Common myeloid progenitor, CD34-positive (primary cell): ENCODE measurements at regions not wholly inside any gene's neighbourhood (a gene's known extent, or its start where the extent isn't known, plus 50 kb on each side); places are given as distances from the start of the nearest gene placed in this dataset.

ENCODE experiments used
- CTCF ChIA-PET: fragments of 350-600 bp; sonication (Branson Sonifier 250); formaldehyde crosslinking; loops from one replicate; lab custom pipeline; 2021; ENCODE audit warnings: antibody characterized with exemption; lab: Charles Lee
- POLR2A ChIA-PET: fragments of 350-600 bp; sonication (Branson Sonifier 250); formaldehyde crosslinking; loops from one replicate; lab custom pipeline; 2021; ENCODE audit warnings: antibody characterized with exemption; lab: Charles Lee
- DNase-seq, 3 donors: peaks; one replicate each; pipeline versions ENCODE4 v3.0.0 to v3.0.0-alpha.2; 2013
- H3K27ac ChIP-seq, 2 experiments: 1 replicate in 1 of 2; 2 replicates in 1 of 2; pipeline ENCODE4 v1.7.0; 2013; ENCODE audit warnings: inconsistent platforms in 2 of 2, low read length in 2 of 2, mild to moderate bottlenecking in 2 of 2, low read depth in 1 of 2, moderate library complexity in 1 of 2; ENCODE audit not compliant: severe bottlenecking in 2 of 2, insufficient read depth in 1 of 2, poor library complexity in 1 of 2
- H3K27me3 ChIP-seq, 5 experiments: replicated peaks in 2 of 5; 1 replicate in 3 of 5; 2 replicates in 2 of 5; pipeline versions ENCODE4 v1.6.1 to v1.7.0; 2013; ENCODE audit warnings: low read length in 4 of 5, mild to moderate bottlenecking in 2 of 5, moderate library complexity in 2 of 5, inconsistent platforms in 1 of 5; ENCODE audit not compliant: insufficient read depth in 5 of 5, control insufficient read depth in 4 of 5
- H3K36me3 ChIP-seq, 4 experiments: 1 replicate in 2 of 4; 2 replicates in 2 of 4; pipeline versions ENCODE4 v1.6.1 to v1.7.0; 2013; ENCODE audit warnings: low read length in 3 of 4, control low read depth in 1 of 4, mild to moderate bottlenecking in 1 of 4; ENCODE audit not compliant: control insufficient read depth in 4 of 4, insufficient read depth in 4 of 4
- H3K4me1 ChIP-seq, 4 experiments: 1 replicate in 3 of 4; 2 replicates in 1 of 4; pipeline versions ENCODE4 v1.6.1 to v1.7.1; 2013; ENCODE audit warnings: low read length in 3 of 4, mild to moderate bottlenecking in 3 of 4, control low read depth in 1 of 4, inconsistent platforms in 1 of 4, moderate library complexity in 1 of 4; ENCODE audit not compliant: control insufficient read depth in 4 of 4, insufficient read depth in 4 of 4; ENCODE audit errors: control extremely low read depth in 1 of 4
- H3K4me3 ChIP-seq, 7 experiments: 1 replicate in 4 of 7; 2 replicates in 3 of 7; pipeline versions ENCODE4 v1.5.1 to v1.7.0; 2013; ENCODE audit warnings: mild to moderate bottlenecking in 7 of 7, low read length in 6 of 7, moderate library complexity in 6 of 7, inconsistent platforms in 2 of 7, low read depth in 2 of 7, control low read depth in 1 of 7; ENCODE audit not compliant: insufficient read depth in 4 of 7, control insufficient read depth in 1 of 7; ENCODE audit errors: extremely low read depth in 1 of 7
- H3K9me3 ChIP-seq, 5 experiments: 1 replicate in 4 of 5; 2 replicates in 1 of 5; pipeline versions ENCODE4 v1.6.1 to v1.7.1; 2013; ENCODE audit warnings: low read length in 4 of 5, mild to moderate bottlenecking in 2 of 5, inconsistent platforms in 1 of 5, low read depth in 1 of 5, moderate library complexity in 1 of 5; ENCODE audit not compliant: control insufficient read depth in 4 of 5, insufficient read depth in 2 of 5; ENCODE audit errors: control extremely low read depth in 1 of 5
- WGBS: methylation state at CpG from one replicate; pipeline ENCODE4 v1.1.5; 2013; ENCODE audit not compliant: insufficient coverage; 5-methylcytosine and 5-hydroxymethylcytosine counted together

GRCh38 chr10:4066581-4067390, 281.8 kb upstream of the KLF6 start:
- 100% methylated on average over 2 of the region's 4 CpGs for WGBS
- CTCF ChIA-PET, result interaction anchor here (1.3 kb wide), 1 partner anchor 16 kb away, joined by 3 read pairs; no protein-coding TSS in a partner anchor
- no peaks in the 10 kb centered on the region for H3K9me3 ChIP-seq
- no peaks in the 10 kb centered on the region for H3K36me3 ChIP-seq
- no peak overlapping the region for H3K4me3 ChIP-seq
- H3K27me3 ChIP-seq, result no peaks in the 10 kb centered on the region
- POLR2A ChIA-PET, result interaction anchor here (0.6 kb wide), 1 partner anchor 195 kb away, joined by 3 read pairs; no protein-coding TSS in a partner anchor
- H3K27ac ChIP-seq, result no peak overlapping the region
- no peak for DNase-seq
- peaks cover 0 to 18% (median 11%) of the 10 kb centered on the region in 4 experiments for H3K4me1 ChIP-seq

GRCh38 chr10:4064489-4064888, 279.5 kb upstream of the KLF6 start:
- CTCF ChIA-PET, result no interaction called here

GRCh38 chr10:4063717-4064116, 278.7 kb upstream of the KLF6 start:
- ChIA-PET POLR2A (no interaction called here), CTCF (no interaction called here)
- no peak for DNase-seq
- H3K9me3 ChIP-seq, result no peaks in the 10 kb centered on the region
- H3K36me3 ChIP-seq, result no peaks in the 10 kb centered on the region
- H3K4me1 ChIP-seq, result peaks cover 0 to 33% (median 11%) of the 10 kb centered on the region in 4 experiments
- H3K27ac ChIP-seq, result no peak overlapping the region
- H3K27me3 ChIP-seq, result no peaks in the 10 kb centered on the region
- no CpG with 5 or more reads among the region's 3 CpGs for WGBS
- no peak overlapping the region for H3K4me3 ChIP-seq

More at GRCh38 chr10:4064489-4064888, 279.5 kb upstream of the KLF6 start:
- H3K4me3 ChIP-seq, result no peak overlapping the region
- peaks cover 0 to 32% (median 11%) of the 10 kb centered on the region in 4 experiments for H3K4me1 ChIP-seq
- POLR2A ChIA-PET, result no interaction called here
- no peaks in the 10 kb centered on the region for H3K9me3 ChIP-seq
- H3K36me3 ChIP-seq, result no peaks in the 10 kb centered on the region
- H3K27me3 ChIP-seq, result no peaks in the 10 kb centered on the region
- no peak overlapping the region for H3K27ac ChIP-seq
- DNase-seq, result no peak
- 100% methylated on average over 3 of the region's 6 CpGs for WGBS

GRCh38 chr10:4062751-4063150, 277.7 kb upstream of the KLF6 start:
- Histone ChIP-seq H3K4me1 (peaks cover 0 to 30% (median 10%) of the 10 kb centered on the region in 4 experiments), H3K4me3 (no peak overlapping the region), H3K9me3 (no peaks in the 10 kb centered on the region), H3K36me3 (no peaks in the 10 kb centered on the region), H3K27me3 (no peaks in the 10 kb centered on the region), H3K27ac (no peak overlapping the region)
- CTCF ChIA-PET, result no interaction called here
- POLR2A ChIA-PET, result no interaction called here
- WGBS, result 100% methylated on average over 6 of the region's 6 CpGs
- DNase-seq, result no peak

GRCh38 chr10:4062072-4062471, 277.1 kb upstream of the KLF6 start:
- Histone ChIP-seq H3K4me1 (peaks cover 0 to 23% (median 3%) of the 10 kb centered on the region in 4 experiments), H3K27me3 (no peaks in the 10 kb centered on the region), H3K4me3 (no peak overlapping the region), H3K36me3 (no peaks in the 10 kb centered on the region), H3K9me3 (no peaks in the 10 kb centered on the region), H3K27ac (no peak overlapping the region)
- CTCF ChIA-PET, result no interaction called here
- POLR2A ChIA-PET, result no interaction called here
- WGBS, result 100% methylated on average over 1 of the region's 2 CpGs
- no peak for DNase-seq

GRCh38 chr10:4061441-4061951, 276.5 kb upstream of the KLF6 start:
- H3K4me1 ChIP-seq, result peaks cover 0 to 18% (median 2%) of the 10 kb centered on the region in 4 experiments
- 67% methylated on average over 5 of the region's 7 CpGs for WGBS

GRCh38 chr10:4059471-4060138, 274.6 kb upstream of the KLF6 start:
- no peaks in the 10 kb centered on the region for H3K9me3 ChIP-seq
- ChIA-PET CTCF (interaction anchor here (0.7 kb wide), 1 partner anchor 51 kb away, joined by 3 read pairs; no protein-coding TSS in a partner anchor), POLR2A (no interaction called here)
- 56% methylated on average over 9 of the region's 11 CpGs for WGBS
- no peak for DNase-seq
- H3K27me3 ChIP-seq, result no peaks in the 10 kb centered on the region
- peaks cover 0 to 18% (median 2%) of the 10 kb centered on the region in 4 experiments for H3K4me1 ChIP-seq
- no peaks in the 10 kb centered on the region for H3K36me3 ChIP-seq
- H3K27ac ChIP-seq, result no peak overlapping the region
- H3K4me3 ChIP-seq, result no peak overlapping the region

More at GRCh38 chr10:4061441-4061951, 276.5 kb upstream of the KLF6 start:
- Histone ChIP-seq H3K27me3 (no peaks in the 10 kb centered on the region), H3K4me3 (no peak overlapping the region), H3K27ac (no peak overlapping the region), H3K9me3 (no peaks in the 10 kb centered on the region), H3K36me3 (no peaks in the 10 kb centered on the region)
- DNase-seq, result no peak
- ChIA-PET CTCF (no interaction called here), POLR2A (no interaction called here)
